COLO829 (cell line): ENCODE measurements at regions not wholly inside any gene's neighbourhood (a gene's known extent, or its start where the extent isn't known, plus 50 kb on each side); places are given as distances from the start of the nearest gene placed in this dataset.

ENCODE experiments used
- DNase-seq: peaks from one replicate; pipeline ENCODE4 v3.0.0; 2012; ENCODE audit warnings: low spot score

GRCh38 chr5:38719403-38719802, 126.4 kb upstream of the OSMR start:
- no peak for DNase-seq

- DNase-seq: peak; percentile 27
These were observed 125.9 kb upstream of the OSMR start for GRCh38 chr5:38719916-38720315.

DNA sequence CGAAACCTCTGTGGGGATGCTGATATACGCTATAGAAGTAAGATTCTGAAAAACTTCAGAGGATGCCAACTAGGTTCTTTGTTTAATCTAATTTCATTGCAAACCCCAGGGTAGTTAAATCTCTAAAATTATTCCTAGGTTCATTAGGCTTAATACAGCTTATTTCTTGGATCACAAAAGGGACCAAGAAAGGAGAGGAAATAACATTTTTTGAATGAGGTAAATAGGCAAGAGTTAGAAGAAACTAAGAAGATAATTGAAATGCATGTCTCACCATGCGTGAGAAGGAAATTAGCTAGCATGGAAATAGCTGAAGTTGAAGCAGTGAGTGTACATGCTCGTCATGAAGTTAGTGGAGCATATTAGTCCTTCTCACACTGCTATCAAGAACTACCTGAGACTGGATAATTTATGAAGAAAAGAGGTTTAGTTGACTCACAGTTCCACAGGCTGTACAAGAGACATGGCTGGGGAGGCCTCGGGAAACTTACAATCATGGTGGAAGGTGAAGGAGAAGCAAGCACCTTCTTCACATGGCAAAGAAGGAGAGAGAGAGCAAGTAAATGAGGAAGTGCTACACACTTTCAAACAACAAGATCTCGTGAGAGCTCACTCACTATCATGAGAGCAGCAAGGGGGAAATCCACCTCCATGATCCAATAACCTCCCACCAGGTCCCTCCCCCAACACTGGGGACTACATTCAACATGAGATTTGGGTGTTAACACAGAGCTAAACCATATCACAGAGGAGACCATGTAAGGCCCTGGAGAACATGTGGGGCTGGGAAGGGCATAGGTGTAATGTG, 125.1 kb upstream of the OSMR start:
- DNase-seq: no peak

- no peak for DNase-seq
These were observed 122.9 kb upstream of the OSMR start for GRCh38 chr5:38722918-38723317.

DNA sequence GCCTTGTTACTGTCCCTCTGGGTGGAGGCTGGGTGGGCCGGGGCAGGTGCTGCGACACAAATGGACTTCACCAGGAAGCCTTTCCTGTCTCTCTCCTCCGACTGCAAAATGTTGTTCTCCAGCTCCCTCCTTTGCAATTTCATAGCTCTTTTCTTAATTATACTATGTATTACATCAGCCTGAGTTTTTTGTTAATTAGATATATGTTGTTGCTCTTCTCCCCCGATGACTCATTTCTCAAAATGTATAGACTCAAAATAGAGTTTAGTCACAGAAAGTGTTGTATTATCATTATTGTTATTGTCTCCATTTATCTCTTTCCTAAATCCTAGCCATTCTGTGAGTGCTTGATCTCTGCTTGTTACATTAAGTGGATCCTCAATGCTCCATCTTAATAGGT, 122.4 kb upstream of the OSMR start:
- no peak for DNase-seq

- DNase-seq: no peak
These were observed 121.3 kb upstream of the OSMR start for GRCh38 chr5:38724301-38725030.

DNA sequence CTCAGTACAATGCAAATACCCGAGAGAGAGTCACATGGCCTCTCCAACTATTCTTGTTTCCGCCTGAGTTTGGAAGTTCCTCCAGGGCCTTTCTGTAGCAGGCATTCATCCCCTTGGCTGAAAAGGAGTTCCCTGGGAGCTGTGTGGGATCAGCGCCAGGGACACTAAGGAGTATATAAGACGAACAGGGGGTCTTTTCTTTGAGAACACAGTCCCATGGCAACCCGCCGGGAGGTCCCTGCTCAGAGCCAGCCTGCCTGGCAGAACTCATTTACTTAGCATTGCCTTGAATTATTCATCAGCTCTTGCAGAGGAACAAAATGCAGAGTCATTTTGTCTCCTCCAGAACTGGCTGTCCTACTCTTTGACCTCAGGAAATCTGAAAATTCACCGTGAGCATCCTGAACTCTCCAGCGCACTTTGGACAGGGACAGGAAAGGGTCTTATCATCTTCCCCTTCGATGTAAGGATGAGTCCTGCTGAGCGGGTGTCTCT, 120.4 kb upstream of the OSMR start:
- DNase-seq: peak; percentile 9

GRCh38 chr5:38726279-38726678, 119.5 kb upstream of the OSMR start:
- no peak for DNase-seq

- no peak for DNase-seq
These were observed 117.8 kb upstream of the OSMR start for GRCh38 chr5:38728029-38728428.

GRCh38 chr5:38731461-38731860, 114.4 kb upstream of the OSMR start:
- no peak for DNase-seq

GRCh38 chr5:38734353-38734752, 111.5 kb upstream of the OSMR start:
- no peak for DNase-seq

GRCh38 chr5:38736089-38736488, 109.7 kb upstream of the OSMR start:
- no peak for DNase-seq

DNA sequence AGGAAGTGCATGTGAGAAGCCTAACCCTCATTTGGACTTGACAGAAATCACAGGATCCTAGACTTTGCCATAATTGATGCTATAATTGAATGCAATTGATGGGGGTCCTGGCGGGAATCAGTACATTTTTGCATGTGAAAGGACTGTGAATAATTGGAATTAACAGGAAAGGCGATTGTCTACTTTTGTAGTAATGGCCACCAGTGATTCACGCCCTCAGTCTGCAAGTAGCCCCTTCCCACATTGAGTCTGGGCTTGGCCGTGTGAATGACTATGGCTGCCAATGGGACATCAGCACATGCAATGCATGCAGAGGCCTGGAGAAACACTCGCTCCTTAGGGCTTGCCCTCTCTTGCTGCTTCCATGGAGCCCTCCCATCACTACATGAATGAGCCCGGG, 107.8 kb upstream of the OSMR start:
- DNase-seq: no peak

DNA sequence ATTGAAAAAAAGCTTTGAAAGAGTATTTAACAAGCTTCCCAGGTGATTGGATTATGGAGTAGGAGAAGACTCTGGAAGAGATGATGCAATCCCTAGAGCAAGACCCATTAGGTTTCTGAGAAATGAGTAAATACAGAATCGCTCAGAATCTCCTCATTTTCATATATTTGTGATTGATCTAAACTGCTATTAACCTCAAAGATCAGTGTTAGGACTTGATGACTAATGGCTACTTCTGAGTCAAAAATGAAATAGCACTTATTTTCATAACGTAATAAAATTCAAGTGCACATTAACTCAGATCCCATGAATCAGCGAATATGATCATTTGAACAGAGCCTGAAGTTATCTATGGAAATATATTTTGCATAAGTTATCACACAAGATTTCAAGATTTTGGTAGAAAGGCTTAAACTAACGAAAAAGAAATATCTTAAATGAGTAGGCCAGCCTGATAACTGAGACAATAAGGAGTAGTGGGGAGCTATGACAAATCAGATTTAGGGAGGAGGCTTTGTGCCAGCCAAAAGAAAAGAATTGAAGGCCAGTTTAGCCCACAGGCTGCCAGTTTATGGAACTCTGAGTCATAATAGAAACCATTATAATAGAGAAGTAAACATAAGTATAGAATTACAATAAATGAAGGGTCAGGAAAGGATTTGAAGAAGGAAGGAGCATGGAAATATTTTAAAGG, 106.7 kb upstream of the OSMR start:
- peak; percentile 15 for DNase-seq

DNA sequence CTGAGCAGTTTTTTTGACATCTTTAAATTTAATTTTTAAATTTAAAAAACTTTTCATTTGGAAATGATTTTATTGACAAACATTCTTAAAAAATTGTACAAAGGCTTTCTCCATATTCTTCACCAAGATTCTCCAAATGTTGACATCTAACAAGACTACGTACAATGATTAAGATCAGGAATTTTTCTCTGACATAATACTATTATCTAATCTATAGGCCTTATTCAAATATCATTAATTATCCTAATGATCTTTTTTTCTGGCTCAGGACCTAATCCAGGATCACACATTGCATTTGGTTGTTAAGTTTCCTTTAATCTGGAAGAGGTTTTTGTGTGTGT, 106.1 kb upstream of the OSMR start:
- no peak for DNase-seq

DNA sequence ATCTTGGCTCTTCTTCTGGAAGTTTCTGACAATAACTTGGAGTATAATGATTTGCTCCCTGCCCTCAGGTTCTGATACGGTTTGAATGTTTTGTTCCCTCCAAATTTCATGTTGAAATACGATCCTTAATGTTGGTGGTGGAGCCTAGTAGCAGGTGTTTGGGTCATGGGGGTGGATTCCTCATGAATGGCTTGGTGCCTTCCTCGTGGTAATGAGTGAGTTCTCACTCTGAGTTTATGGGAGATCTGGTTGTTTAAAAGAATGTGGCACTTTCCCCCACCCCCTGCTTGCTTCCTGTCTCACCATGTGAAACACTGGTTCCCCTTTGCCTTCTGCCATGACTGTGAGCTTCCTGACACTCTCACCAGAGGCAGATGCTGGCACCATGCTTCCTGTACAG, 103.0 kb upstream of the OSMR start:
- no peak for DNase-seq

- no peak for DNase-seq
These were observed 102.2 kb upstream of the OSMR start for GRCh38 chr5:38743562-38743961.

DNA sequence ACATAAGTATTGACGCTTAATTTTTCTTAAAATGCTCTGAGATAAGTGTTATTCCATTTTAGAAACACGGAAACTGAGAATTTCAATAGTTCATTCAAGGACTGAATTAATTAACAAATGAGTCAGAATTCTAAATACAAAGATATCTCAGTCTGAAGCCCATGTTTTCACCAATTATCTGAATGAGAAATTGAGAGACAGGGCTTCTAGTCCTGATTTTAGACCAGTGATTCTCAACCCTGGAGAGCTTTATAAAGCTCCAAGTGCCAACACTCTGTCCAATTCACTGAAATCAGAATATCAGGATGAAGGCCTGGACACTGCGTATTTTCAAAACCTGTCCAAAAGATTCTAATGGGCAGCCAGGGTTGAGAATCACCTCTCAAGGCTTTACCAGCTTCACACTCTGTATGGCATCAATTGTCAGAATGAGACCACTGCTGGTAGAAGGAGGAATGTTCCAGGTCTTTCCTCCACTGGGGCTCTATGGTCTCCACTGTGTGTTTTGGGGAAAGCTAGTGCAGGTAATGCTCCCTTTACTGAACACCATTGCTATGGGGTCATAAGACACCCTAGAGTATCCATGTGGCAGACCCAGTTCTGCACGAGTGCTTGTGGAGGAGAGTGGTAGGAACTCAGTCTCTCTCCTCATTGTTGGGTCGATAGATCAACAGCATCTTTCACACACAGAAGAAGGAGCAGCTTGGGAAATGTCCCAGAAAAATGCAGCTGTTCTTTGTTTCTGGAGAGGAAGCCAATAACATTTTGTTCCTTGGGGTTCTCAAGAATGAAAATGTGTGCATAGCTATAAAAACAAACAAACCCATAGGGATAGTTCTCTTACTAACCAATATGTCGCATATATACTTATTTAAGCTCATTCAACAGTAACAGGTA, 99.7 kb upstream of the OSMR start:
- peak; percentile 28 for DNase-seq

GRCh38 chr5:38749861-38750260, 96.0 kb upstream of the OSMR start:
- DNase-seq: no peak

- DNase-seq: no peak
These were observed 94.7 kb upstream of the OSMR start for GRCh38 chr5:38751103-38751502.

- DNase-seq: no peak
These were observed 93.7 kb upstream of the OSMR start for GRCh38 chr5:38752012-38752536.

DNA sequence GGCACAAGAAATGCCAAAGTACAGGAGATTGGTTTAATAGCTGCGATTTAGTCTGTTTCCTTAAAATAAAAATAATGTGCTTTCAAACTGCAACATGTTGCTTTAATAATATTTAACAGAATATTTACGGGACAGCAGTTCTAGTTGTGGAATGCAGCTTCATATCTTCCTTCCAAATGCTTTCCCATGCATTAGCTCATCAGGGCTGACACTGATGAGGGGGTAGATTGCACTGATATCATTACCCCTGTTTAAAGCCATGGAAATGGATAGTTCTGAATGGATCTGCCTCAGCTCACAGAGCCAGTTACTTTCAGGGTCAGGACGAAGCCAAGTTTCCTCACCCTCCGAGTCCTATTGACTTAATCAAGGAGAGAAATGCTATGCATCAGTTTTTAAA, 93.2 kb upstream of the OSMR start:
- DNase-seq: no peak
